HG02970 (cell line): ENCODE measurements at regions not wholly inside any gene's neighbourhood (a gene's known extent, or its start where the extent isn't known, plus 50 kb on each side); places are given as distances from the start of the nearest gene placed in this dataset.
"Not testable (repeated sequence)": the region's sequence is repeated elsewhere in the genome, so short reads cannot be mapped to it uniquely, and the experiment has no call there.

Source experiments
- ATAC-seq: cut with Tn5 transposase; IDR thresholded peaks from one replicate; pipeline ENCODE4 v1.9.1; 2021; ENCODE audit warnings: mild to moderate bottlenecking, moderate library complexity, moderate number of reproducible peaks; ENCODE audit not compliant: unreplicated experiment, low FRiP score

GRCh38 chr3:33956206-33956605 is 157.8 kb downstream of the PDCD6IP start:
- no peak for ATAC-seq

- ATAC-seq = no peak
Observed at GRCh38 chr3:33956776-33957175, 158.3 kb downstream of the PDCD6IP start.

GRCh38 chr3:33957176-33957575 is 158.7 kb downstream of the PDCD6IP start:
- no peak for ATAC-seq

GRCh38 chr3:33958661-33959060 is 160.2 kb downstream of the PDCD6IP start:
- ATAC-seq = no peak

GRCh38 chr3:33962396-33962795 is 164.0 kb downstream of the PDCD6IP start:
- ATAC-seq = no peak

- not testable (repeated sequence) for ATAC-seq
Observed at GRCh38 chr3:33970180-33970579, 171.8 kb downstream of the PDCD6IP start.

GRCh38 chr3:33971055-33971454 is 172.6 kb downstream of the PDCD6IP start:
- ATAC-seq = no peak

- no peak for ATAC-seq
Observed at GRCh38 chr3:33975463-33975862, 177.0 kb downstream of the PDCD6IP start.

- no peak for ATAC-seq
Observed at GRCh38 chr3:33977227-33977626, 178.8 kb downstream of the PDCD6IP start.

- ATAC-seq = no peak
Observed at GRCh38 chr3:33980252-33980651, 181.8 kb downstream of the PDCD6IP start.

GRCh38 chr3:33982269-33982798 is 183.9 kb downstream of the PDCD6IP start:
- no peak for ATAC-seq

- not testable (repeated sequence) for ATAC-seq
Observed at GRCh38 chr3:33982949-33983348, 184.5 kb downstream of the PDCD6IP start.

- no peak for ATAC-seq
Observed at GRCh38 chr3:33989229-33989628, 190.8 kb downstream of the PDCD6IP start.

- no peak for ATAC-seq
Observed at GRCh38 chr3:33991673-33992072, 193.2 kb downstream of the PDCD6IP start.

- ATAC-seq = no peak
Observed at GRCh38 chr3:33993631-33994030, 195.2 kb downstream of the PDCD6IP start.

GRCh38 chr3:33994568-33994967 is 196.1 kb downstream of the PDCD6IP start:
- ATAC-seq = no peak

- no peak for ATAC-seq
Observed at GRCh38 chr3:34000301-34000700, 201.9 kb downstream of the PDCD6IP start.

- ATAC-seq = no peak
Observed at GRCh38 chr3:34001022-34001421, 202.6 kb downstream of the PDCD6IP start.

GRCh38 chr3:34001990-34002389 is 203.6 kb downstream of the PDCD6IP start:
- ATAC-seq = no peak

GRCh38 chr3:34002569-34003100 is 204.2 kb downstream of the PDCD6IP start:
- no peak for ATAC-seq

- no peak for ATAC-seq
Observed at GRCh38 chr3:34005886-34006285, 207.5 kb downstream of the PDCD6IP start.

GRCh38 chr3:34008191-34008590 is 209.8 kb downstream of the PDCD6IP start:
- no peak for ATAC-seq
